GM18499 (cell line): ENCODE measurements at regions not wholly inside any gene's neighbourhood (a gene's known extent, or its start where the extent isn't known, plus 50 kb on each side); places are given as distances from the start of the nearest gene placed in this dataset.

ENCODE experiments used
- ATAC-seq: cut with Tn5 transposase; IDR thresholded peaks from one replicate; pipeline ENCODE4 v1.9.1; 2021; ENCODE audit warnings: moderate number of reproducible peaks; ENCODE audit not compliant: insufficient read depth, unreplicated experiment

GRCh38 chr7:13839063-13839462 lies 150.4 kb downstream of the ETV1 start:
- ATAC-seq: no peak
